GM21381 (cell line): ENCODE measurements at regions not wholly inside any gene's neighbourhood (a gene's known extent, or its start where the extent isn't known, plus 50 kb on each side); places are given as distances from the start of the nearest gene placed in this dataset.

Source experiments
- ATAC-seq: cut with Tn5 transposase; IDR thresholded peaks from one replicate; pipeline ENCODE4 v1.9.1; 2021; ENCODE audit warnings: mild to moderate bottlenecking, moderate library complexity; ENCODE audit not compliant: unreplicated experiment

- ATAC-seq: no peak
Measured at GRCh38 chr11:111148953-111149352, 96.6 kb upstream of the POU2AF2 start.

GRCh38 chr11:111148121-111148520, 97.4 kb upstream of the POU2AF2 start:
- no peak for ATAC-seq

GRCh38 chr11:111137846-111138245, 107.7 kb upstream of the POU2AF2 start:
- ATAC-seq: no peak

DNA sequence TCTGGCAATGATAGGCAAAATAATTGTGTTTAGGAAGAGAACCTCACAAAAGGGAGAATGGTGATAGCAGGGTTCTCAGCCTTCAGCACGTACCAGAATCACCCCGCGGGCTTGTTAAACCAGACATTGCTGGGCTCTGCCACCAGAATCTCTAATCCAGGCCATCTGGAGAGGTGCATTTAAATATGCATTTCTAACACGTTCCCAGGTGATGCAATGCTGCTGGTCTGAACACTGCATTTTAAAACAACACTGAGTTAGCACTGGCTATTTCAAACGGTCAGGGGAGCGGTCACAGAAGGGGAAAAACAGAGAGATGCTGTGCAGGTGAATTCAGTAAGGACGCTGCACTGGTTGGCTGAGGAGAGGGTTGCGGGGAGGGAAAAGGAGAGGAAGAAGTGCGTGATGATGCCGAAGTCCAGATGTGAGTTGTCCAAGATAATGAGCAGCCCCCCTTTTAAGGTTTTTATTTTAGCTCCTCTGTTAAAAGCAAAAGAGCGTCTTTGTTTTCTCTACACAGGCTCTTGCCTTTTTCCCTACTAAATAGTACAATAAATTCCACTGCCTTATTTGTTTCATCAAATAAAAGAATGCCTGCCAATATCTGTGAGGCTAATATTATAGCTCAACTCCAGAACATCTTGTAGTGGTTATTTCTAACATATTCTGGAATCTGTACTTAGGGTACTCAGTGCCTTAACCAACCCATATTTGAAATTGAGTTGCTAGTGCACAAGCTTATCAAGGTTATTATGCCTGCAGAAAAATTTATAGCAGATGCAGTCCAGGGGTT, 109.6 kb upstream of the POU2AF2 start:
- ATAC-seq: no peak

- ATAC-seq: no peak
Measured at GRCh38 chr11:111135101-111135500, 110.4 kb upstream of the POU2AF2 start.

- no peak for ATAC-seq
Measured at GRCh38 chr11:111128076-111128870, 117.3 kb upstream of the POU2AF2 start.

DNA sequence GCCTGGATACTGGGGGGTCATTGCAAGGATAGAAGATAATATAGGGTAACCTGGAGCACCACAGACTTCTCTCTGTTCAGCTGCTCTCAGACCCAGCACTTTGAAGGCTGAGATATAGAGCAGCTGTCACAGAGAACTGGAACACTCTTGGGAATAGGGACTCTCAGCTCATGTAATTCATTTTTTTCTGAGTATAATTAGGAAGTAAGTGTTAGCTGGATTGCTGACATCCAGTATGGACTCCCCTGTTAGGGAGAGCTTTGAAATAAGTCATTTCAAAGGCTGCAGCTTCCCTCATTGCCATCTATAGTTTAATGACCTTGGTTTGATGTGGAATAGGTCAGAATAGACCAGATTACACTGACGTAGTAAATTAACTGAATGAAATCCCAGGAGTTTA, 120.8 kb upstream of the POU2AF2 start:
- ATAC-seq: no peak

DNA sequence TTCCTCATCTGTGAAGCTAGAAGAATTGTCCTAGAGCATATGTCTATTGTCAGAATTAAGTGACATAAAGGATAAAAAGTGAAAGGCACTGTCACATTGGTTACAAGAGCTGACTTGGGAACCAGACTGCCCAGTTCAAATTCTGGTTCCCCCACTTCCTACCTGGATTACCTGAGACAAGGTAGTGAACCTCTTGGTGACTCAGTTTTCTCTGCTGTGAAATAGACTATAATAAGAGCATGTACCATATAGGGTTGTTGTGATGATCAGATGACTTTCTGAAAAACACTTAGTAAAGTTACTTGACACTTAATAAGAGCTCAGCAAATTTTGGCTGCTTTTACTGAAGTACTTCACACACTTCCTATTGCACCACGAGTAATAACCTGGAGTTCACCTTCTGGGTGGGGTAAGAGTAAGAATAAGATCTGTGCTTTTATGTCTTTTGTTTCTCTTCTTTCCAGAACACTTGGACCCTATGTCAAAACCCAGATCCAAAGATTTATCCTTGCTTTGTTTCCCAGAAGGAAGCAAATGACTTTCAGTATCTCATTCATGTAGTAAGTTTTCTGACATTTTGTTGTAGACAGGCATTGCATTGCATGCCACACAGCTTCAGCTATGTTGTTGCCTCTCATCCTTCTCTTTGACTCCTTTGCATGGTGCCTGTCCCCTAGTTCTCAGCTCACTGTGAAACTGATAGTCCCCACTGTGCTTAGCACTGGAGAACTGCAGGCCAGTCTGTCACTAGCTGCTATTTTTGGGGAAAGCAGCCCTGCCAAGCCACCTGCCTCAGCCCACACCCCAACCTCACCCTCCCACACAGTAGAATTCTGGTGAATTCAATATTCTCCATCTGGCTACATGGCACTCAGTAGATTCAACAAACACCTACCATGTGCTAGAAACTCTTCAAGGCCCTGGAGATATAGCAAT, 121.8 kb upstream of the POU2AF2 start:
- no peak for ATAC-seq

DNA sequence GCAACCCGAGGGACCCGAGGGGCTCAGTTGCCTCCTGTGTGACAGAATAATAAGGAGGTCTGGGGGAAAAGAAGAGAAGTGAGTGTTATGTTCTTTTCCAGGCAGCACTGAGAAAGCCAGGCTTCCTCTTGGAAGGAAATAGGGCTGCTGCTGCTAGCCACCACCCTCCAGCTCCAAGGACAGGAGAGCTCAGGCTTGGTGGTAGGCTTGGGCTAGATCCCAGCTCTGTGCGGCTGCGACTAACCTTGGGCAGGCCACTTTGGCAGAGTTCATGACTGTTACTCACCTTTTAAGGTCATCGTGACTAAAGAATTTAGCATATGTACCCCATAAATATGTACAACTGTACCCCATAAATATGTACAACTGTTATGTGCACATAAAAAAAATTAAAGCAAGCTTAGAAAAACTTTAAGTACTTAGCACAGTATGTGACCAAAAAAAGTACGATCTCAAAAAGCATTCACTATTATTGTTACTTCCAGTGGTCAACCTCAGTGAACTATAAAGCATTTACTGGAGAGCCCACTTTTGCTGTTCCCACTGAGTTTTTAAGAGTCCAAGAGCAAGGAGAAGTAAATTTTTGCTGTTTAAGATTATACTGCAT, 124.7 kb upstream of the POU2AF2 start:
- ATAC-seq: no peak

DNA sequence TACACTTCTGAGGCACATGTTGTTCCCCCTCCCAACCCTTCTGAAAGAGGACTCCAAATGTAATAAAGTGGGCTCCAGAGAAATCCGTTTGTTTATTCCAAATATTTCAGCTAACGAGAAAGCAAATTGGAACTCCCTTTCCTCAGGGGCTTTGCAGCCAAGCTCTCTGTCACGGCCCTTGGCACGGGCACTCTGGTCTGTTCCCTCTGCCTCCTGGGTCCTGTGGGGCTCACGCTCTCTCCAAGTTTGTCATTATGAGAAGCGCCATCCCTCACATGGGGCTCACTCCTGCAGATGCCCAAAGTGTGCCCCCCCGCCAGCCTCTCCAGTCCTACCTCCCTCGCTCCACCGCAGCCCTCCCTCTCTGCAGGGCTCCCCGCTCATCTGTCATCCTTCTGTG, 125.4 kb upstream of the POU2AF2 start:
- ATAC-seq: no peak

DNA sequence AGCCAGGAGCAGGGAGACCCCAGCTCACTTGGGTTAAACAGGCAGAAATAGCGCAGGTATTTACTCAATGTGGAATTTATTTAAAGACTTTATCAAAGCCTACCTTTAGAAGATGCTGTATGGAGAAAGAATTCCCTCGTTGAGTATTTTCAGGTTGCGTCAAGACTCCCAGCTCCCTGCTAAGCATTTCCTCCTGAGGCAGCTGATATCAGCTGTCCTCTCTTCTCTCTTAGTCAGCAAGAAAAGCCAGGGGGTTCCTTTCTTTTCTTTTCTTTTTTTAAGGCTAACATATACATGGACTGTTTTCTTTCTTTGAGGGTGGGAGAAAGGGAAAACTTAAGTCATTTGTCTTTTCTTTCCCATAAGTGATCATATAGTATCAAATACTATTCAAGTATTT, 125.8 kb upstream of the POU2AF2 start:
- no peak for ATAC-seq

GRCh38 chr11:111115890-111116289, 129.6 kb upstream of the POU2AF2 start:
- no peak for ATAC-seq

DNA sequence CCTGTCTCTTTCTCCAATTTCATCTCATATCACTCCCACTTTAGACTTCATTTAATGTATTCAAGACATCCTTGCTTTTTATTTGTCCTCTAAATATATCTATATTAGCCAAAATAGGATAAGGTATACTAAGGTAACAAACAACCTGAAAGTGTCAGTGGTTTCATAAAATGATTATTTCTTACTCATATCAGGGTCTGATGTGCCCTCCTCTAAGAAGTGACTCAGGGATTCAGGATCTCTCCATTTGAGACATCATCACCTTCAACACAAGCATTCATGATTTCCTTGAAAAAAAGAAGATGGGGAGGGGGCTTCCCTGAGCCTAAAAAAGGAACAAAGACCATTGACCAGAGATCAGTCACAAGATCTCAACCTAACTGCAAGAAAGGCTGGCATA, 131.4 kb upstream of the POU2AF2 start:
- ATAC-seq: no peak

- no peak for ATAC-seq
Measured at GRCh38 chr11:111112614-111113013, 132.9 kb upstream of the POU2AF2 start.

DNA sequence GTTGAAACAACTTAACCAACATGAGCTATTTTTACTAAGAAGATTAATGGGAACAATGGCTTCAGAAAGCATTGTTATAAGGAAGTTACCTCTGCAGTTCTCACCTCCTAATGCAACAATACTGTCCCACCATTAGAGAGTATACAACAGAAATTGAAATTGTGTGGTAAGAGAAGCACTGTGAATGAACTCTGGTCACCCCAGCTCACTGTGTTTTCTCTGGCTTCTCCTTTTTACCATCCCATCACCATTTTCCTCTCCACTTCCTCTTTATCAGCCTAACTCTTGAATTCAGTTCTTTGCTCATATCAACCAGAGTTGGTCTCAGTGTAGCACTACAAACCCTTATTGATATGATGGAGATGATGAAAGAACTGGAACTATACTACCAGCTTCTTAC, 138.0 kb upstream of the POU2AF2 start:
- no peak for ATAC-seq

DNA sequence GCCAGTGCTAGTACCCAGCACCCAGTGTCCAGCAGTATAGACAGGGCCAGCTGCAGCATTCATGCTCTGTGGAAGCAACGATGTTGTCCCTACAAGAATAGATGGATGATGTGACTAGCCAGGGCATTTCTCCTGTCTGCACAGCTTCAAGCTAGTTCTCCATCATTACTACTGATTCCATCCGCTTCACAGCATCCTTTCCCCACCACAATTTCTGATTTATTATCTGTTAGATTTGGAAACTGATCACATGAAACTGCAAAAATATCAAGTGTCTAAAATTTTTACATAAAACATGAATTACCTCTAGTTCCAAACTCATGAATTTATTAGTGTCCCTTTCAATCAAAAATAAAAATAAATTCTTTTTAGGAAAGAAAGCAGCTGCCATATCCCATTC, 138.9 kb upstream of the POU2AF2 start:
- no peak for ATAC-seq

GRCh38 chr11:111105566-111105965, 140.0 kb upstream of the POU2AF2 start:
- no peak for ATAC-seq

DNA sequence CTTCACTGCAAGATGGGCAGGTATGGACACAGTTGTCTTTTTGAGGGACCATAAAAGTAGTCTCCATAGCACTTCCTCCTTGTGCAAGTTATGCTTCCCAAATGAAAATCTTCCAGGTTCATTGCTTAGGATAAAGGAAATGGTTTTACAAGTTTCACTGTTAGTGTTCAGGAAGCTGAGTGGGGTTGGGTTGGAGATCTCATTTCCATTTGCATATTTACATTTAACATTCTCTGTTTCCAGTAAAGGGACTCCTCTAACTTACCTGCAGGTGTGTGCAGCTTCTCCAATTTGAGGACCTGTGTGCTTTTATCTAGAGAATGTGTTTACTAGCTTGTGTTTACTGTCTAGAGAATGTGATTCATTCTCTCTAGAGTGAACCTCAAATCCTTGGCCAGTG, 141.3 kb upstream of the POU2AF2 start:
- ATAC-seq: no peak

DNA sequence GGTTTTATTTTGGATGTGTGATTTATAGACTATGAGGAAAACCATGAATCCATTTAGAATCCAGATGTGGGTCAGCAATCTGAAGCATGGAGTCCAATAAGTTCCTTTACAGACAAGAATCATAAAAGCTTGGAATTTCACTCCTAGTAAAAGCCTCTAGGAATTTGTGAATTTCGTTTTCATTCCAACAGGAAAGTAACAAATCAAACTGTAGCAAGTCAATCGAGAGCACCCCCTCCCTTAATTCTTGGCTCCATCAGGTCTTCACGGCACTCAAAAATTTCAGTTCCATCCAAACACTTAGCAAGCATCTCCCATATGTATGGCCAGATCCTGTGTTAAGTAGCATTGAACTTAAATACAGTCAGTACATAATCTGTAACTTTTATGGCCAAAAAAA, 143.6 kb upstream of the POU2AF2 start:
- no peak for ATAC-seq

GRCh38 chr11:111099028-111099713, 146.4 kb upstream of the POU2AF2 start:
- ATAC-seq: no peak
